ENCODE measurements at regions not wholly inside any gene's neighbourhood (a gene's known extent, or its start where the extent isn't known, plus 50 kb on each side); places are given as distances from the start of the nearest gene placed in this dataset.
"Not testable (repeated sequence)": the region's sequence is repeated elsewhere in the genome, so short reads cannot be mapped to it uniquely, and the experiment has no call there.

- H3K4me2 ChIP-seq (ENCODE audit: low read depth, low read length, poor library complexity, severe bottlenecking); H4K20me1 ChIP-seq (ENCODE audit: insufficient read depth, low read depth, low read length); H3K9ac ChIP-seq (ENCODE audit: low read length); H2AFZ ChIP-seq (ENCODE audit: low read length); H3K27me3 ChIP-seq (ENCODE audit: low read length); H3K27ac ChIP-seq (ENCODE audit: low read length); H3K9me3 ChIP-seq (ENCODE audit: low read length); H3K4me1 ChIP-seq (ENCODE audit: low read length); H3K9me2 ChIP-seq (replicated peaks; ENCODE audit: insufficient read depth, low read length); H3K36me3 ChIP-seq (ENCODE audit: insufficient read depth, low read length); DNase-seq; H3K79me2 ChIP-seq (ENCODE audit: low read length); H3K4me3 ChIP-seq (ENCODE audit: low read length): not testable (repeated sequence)
Observed at GRCh38 chr3:185306286-185306685, 52.4 kb upstream of the EHHADH start.

GRCh38 chr3:185306847-185307246, 53.0 kb upstream of the EHHADH start:
- Histone ChIP-seq H3K79me2 (ENCODE audit: low read length) (no peaks in the 10 kb centered on the region), H3K27ac (ENCODE audit: low read length) (no peak overlapping the region)

GRCh38 chr3:185308126-185308754, 54.4 kb upstream of the EHHADH start:
- no peaks in the 10 kb centered on the region for H3K9me3 ChIP-seq (ENCODE audit: low read length)
- no peaks in the 10 kb centered on the region for H3K27me3 ChIP-seq (ENCODE audit: low read length)
- peak; percentile 91 for DNase-seq
- H3K36me3 ChIP-seq (ENCODE audit: insufficient read depth, low read length), result no peaks in the 10 kb centered on the region
- H3K4me1 ChIP-seq (ENCODE audit: low read length), result no peaks in the 10 kb centered on the region
- H3K4me3 ChIP-seq (ENCODE audit: low read length), result no peak overlapping the region
- H3K27ac ChIP-seq (ENCODE audit: low read length), result no peak overlapping the region
- no peak overlapping the region for H3K9ac ChIP-seq (ENCODE audit: low read length)
- no peaks in the 10 kb centered on the region for H4K20me1 ChIP-seq (ENCODE audit: insufficient read depth, low read depth, low read length)
- no peaks in the 10 kb centered on the region for H3K9me2 ChIP-seq (replicated peaks; ENCODE audit: insufficient read depth, low read length)
- no peak overlapping the region for H3K4me2 ChIP-seq (ENCODE audit: low read depth, low read length, poor library complexity, severe bottlenecking)
- H3K79me2 ChIP-seq (ENCODE audit: low read length), result no peaks in the 10 kb centered on the region
- no peak overlapping the region for H2AFZ ChIP-seq (ENCODE audit: low read length)

More at GRCh38 chr3:185306847-185307246, 53.0 kb upstream of the EHHADH start:
- Histone ChIP-seq H3K9me3 (ENCODE audit: low read length) (no peaks in the 10 kb centered on the region), H3K4me3 (ENCODE audit: low read length) (no peak overlapping the region), H3K36me3 (ENCODE audit: insufficient read depth, low read length) (no peaks in the 10 kb centered on the region), H3K27me3 (ENCODE audit: low read length) (no peaks in the 10 kb centered on the region), H3K4me2 (ENCODE audit: low read depth, low read length, poor library complexity, severe bottlenecking) (no peak overlapping the region), H3K4me1 (ENCODE audit: low read length) (no peaks in the 10 kb centered on the region), H3K9ac (ENCODE audit: low read length) (no peak overlapping the region), H4K20me1 (ENCODE audit: insufficient read depth, low read depth, low read length) (no peaks in the 10 kb centered on the region), H2AFZ (ENCODE audit: low read length) (no peak overlapping the region), H3K9me2 (replicated peaks; ENCODE audit: insufficient read depth, low read length) (no peaks in the 10 kb centered on the region)
- no peak for DNase-seq

- H3K9ac ChIP-seq (ENCODE audit: low read length), result no peak overlapping the region
- no peaks in the 10 kb centered on the region for H3K4me1 ChIP-seq (ENCODE audit: low read length)
- H3K4me2 ChIP-seq (ENCODE audit: low read depth, low read length, poor library complexity, severe bottlenecking), result no peak overlapping the region
- no peak overlapping the region for H3K4me3 ChIP-seq (ENCODE audit: low read length)
- no peaks in the 10 kb centered on the region for H3K9me2 ChIP-seq (replicated peaks; ENCODE audit: insufficient read depth, low read length)
- no peaks in the 10 kb centered on the region for H3K9me3 ChIP-seq (ENCODE audit: low read length)
- H4K20me1 ChIP-seq (ENCODE audit: insufficient read depth, low read depth, low read length), result no peaks in the 10 kb centered on the region
- no peaks in the 10 kb centered on the region for H3K27me3 ChIP-seq (ENCODE audit: low read length)
- H3K79me2 ChIP-seq (ENCODE audit: low read length), result no peaks in the 10 kb centered on the region
- no peak overlapping the region for H3K27ac ChIP-seq (ENCODE audit: low read length)
- no peak for DNase-seq
- H3K36me3 ChIP-seq (ENCODE audit: insufficient read depth, low read length), result no peaks in the 10 kb centered on the region
- no peak overlapping the region for H2AFZ ChIP-seq (ENCODE audit: low read length)
Observed at GRCh38 chr3:185309302-185309701, 53.6 kb upstream of the MAP3K13 start.

GRCh38 chr3:185309795-185310194, 53.1 kb upstream of the MAP3K13 start:
- DNase-seq, result no peak
- Histone ChIP-seq H3K4me2 (ENCODE audit: low read depth, low read length, poor library complexity, severe bottlenecking) (no peak overlapping the region), H3K79me2 (ENCODE audit: low read length) (no peaks in the 10 kb centered on the region), H4K20me1 (ENCODE audit: insufficient read depth, low read depth, low read length) (no peaks in the 10 kb centered on the region), H3K36me3 (ENCODE audit: insufficient read depth, low read length) (no peaks in the 10 kb centered on the region), H3K27ac (ENCODE audit: low read length) (no peak overlapping the region), H2AFZ (ENCODE audit: low read length) (no peak overlapping the region), H3K27me3 (ENCODE audit: low read length) (no peaks in the 10 kb centered on the region), H3K9ac (ENCODE audit: low read length) (no peak overlapping the region), H3K4me1 (ENCODE audit: low read length) (no peaks in the 10 kb centered on the region), H3K9me3 (ENCODE audit: low read length) (no peaks in the 10 kb centered on the region), H3K4me3 (ENCODE audit: low read length) (no peak overlapping the region), H3K9me2 (replicated peaks; ENCODE audit: insufficient read depth, low read length) (no peaks in the 10 kb centered on the region)

- H3K79me2 ChIP-seq (ENCODE audit: low read length), result no peaks in the 10 kb centered on the region
- H3K36me3 ChIP-seq (ENCODE audit: insufficient read depth, low read length), result no peaks in the 10 kb centered on the region
- no peak overlapping the region for H3K4me2 ChIP-seq (ENCODE audit: low read depth, low read length, poor library complexity, severe bottlenecking)
- H3K27me3 ChIP-seq (ENCODE audit: low read length), result no peaks in the 10 kb centered on the region
- no peak for DNase-seq
- H2AFZ ChIP-seq (ENCODE audit: low read length), result no peak overlapping the region
- no peaks in the 10 kb centered on the region for H3K9me3 ChIP-seq (ENCODE audit: low read length)
- H4K20me1 ChIP-seq (ENCODE audit: insufficient read depth, low read depth, low read length), result no peaks in the 10 kb centered on the region
- H3K4me1 ChIP-seq (ENCODE audit: low read length), result no peaks in the 10 kb centered on the region
- H3K4me3 ChIP-seq (ENCODE audit: low read length), result no peak overlapping the region
- no peaks in the 10 kb centered on the region for H3K9me2 ChIP-seq (replicated peaks; ENCODE audit: insufficient read depth, low read length)
- H3K9ac ChIP-seq (ENCODE audit: low read length), result no peak overlapping the region
- H3K27ac ChIP-seq (ENCODE audit: low read length), result no peak overlapping the region
Observed at GRCh38 chr3:185311991-185312390, 50.9 kb upstream of the MAP3K13 start.
